ENCODE measurements at regions not wholly inside any gene's neighbourhood (a gene's known extent, or its start where the extent isn't known, plus 50 kb on each side); places are given as distances from the start of the nearest gene placed in this dataset.

DNA sequence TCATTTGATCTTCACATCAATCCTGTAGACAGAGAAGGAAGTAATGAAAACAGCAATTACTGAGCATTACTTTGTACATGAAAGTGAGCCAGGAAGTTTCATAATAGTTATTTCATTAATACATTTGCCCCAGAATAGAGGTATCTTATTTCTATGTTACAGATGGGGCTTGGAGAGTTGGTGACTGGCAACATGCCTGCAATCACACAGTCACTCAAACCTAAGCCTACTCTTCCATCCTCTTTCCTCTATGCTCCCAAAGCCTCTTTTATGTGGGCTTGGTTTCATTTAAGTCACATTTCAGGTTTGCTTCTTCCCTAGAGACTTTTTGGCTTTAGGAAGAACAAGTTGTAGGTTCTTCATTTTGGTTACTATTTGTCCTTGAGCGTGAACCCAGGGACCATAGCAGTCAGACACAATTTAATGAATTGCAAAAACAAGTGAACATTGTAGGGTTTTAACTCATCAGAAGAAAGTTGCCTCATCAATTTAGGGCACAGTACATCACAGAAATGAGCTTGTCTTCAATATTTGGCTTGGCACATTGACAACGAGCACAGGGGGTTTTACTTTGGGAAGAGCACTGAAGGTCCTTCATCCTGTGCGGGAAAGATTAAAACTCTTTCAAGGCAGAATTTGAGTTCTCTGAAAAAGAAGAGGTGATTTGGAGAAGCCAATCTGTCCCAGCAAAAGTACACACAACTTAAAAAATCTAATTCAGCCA lies 381.1 kb downstream of the TMEM38B start:
- Histone ChIP-seq H3K27ac (no peak overlapping the region), H3K27me3 (ENCODE audit: insufficient read depth, low read depth, severe bottlenecking) (no peaks in the 10 kb centered on the region), H3K9me3 (ENCODE audit: severe bottlenecking) (no peaks in the 10 kb centered on the region), H3K36me3 (no peaks in the 10 kb centered on the region), H3K4me3 (ENCODE audit: low read depth, low read length) (no peak overlapping the region)
- TF ChIP-seq, protein P1, sequence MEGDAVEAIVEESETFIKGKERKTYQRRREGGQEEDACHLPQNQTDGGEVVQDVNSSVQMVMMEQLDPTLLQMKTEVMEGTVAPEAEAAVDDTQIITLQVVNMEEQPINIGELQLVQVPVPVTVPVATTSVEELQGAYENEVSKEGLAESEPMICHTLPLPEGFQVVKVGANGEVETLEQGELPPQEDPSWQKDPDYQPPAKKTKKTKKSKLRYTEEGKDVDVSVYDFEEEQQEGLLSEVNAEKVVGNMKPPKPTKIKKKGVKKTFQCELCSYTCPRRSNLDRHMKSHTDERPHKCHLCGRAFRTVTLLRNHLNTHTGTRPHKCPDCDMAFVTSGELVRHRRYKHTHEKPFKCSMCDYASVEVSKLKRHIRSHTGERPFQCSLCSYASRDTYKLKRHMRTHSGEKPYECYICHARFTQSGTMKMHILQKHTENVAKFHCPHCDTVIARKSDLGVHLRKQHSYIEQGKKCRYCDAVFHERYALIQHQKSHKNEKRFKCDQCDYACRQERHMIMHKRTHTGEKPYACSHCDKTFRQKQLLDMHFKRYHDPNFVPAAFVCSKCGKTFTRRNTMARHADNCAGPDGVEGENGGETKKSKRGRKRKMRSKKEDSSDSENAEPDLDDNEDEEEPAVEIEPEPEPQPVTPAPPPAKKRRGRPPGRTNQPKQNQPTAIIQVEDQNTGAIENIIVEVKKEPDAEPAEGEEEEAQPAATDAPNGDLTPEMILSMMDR (IDR thresholded peaks at IDR 0.05; ENCODE audit: low read depth, low read length), result no peak
- DNase-seq, result no peak

DNA sequence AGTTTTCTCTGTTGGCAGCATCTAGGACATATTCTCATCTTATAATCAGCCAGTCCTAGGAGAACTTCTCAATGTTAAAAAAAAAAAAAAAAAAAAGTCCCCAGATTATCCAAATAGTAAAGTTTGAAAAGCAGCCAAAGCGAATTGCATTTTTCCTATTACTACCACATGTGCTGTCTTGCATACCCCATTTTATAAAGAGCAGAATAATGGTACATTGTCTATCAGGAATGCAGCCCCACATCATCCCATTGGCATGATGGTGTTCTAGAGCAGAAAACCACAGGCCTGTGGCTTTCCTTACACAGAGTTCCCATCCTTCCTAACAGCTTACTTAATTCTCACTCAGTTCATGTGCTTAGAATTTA lies 381.6 kb downstream of the TMEM38B start:
- Histone ChIP-seq H3K4me3 (ENCODE audit: low read depth, low read length) (no peak overlapping the region), H3K27me3 (ENCODE audit: insufficient read depth, low read depth, severe bottlenecking) (no peaks in the 10 kb centered on the region), H3K9me3 (ENCODE audit: severe bottlenecking) (no peaks in the 10 kb centered on the region), H3K36me3 (no peaks in the 10 kb centered on the region), H3K27ac (no peak overlapping the region)
- TF ChIP-seq, protein P1 (IDR thresholded peaks at IDR 0.05; ENCODE audit: low read depth, low read length), result no peak
- no peak for DNase-seq

DNA sequence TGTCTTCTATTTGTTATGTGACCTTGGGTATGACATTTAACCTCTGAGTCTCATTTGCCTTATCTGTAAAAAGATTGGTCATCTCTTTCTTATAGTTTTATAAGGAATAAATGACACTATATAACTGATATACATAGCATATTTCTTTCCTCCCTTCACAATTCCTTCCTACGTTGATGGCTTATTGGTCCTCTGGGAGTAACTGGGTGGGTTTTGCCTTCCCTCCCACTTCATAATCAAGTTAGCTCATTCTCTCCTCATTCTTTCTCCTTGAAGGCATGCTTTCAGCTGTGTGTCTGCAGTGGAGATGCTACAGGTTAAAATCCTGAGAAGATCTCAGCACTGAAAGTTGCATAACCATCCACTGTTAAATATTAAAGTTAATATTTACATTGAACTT lies 382.4 kb downstream of the TMEM38B start:
- no peaks in the 10 kb centered on the region for H3K27me3 ChIP-seq (ENCODE audit: insufficient read depth, low read depth, severe bottlenecking)
- DNase-seq, result no peak
- TF ChIP-seq, protein P1 (IDR thresholded peaks at IDR 0.05; ENCODE audit: low read depth, low read length), result no peak
- H3K4me3 ChIP-seq (ENCODE audit: low read depth, low read length), result no peak overlapping the region
- H3K9me3 ChIP-seq (ENCODE audit: severe bottlenecking), result no peaks in the 10 kb centered on the region
- H3K27ac ChIP-seq, result no peak overlapping the region
- no peaks in the 10 kb centered on the region for H3K36me3 ChIP-seq

DNA sequence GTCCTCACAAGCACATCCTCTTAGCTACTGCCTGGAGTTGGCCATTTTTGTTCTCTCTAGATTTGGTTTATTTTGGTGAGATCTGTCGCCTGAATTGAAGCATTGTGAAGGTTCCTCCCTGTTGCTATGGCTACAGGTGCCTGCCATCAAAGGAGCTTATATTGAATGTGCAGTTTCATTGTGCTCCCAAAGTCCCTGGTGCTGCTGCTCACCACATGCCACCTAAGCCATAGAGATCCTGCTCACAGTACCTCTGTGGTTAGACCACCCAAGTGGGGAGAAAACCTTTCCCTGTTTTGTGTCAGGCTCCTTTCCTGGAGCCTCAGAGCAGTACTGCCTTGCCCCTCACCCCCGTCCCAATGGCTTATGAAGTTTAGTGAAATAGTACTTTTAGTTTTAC lies 383.4 kb downstream of the TMEM38B start:
- H3K36me3 ChIP-seq, result no peaks in the 10 kb centered on the region
- no peaks in the 10 kb centered on the region for H3K27me3 ChIP-seq (ENCODE audit: insufficient read depth, low read depth, severe bottlenecking)
- DNase-seq, result no peak
- no peaks in the 10 kb centered on the region for H3K9me3 ChIP-seq (ENCODE audit: severe bottlenecking)
- no peak overlapping the region for H3K27ac ChIP-seq
- no peak overlapping the region for H3K4me3 ChIP-seq (ENCODE audit: low read depth, low read length)
- TF ChIP-seq, protein P1 (IDR thresholded peaks at IDR 0.05; ENCODE audit: low read depth, low read length), result no peak

DNA sequence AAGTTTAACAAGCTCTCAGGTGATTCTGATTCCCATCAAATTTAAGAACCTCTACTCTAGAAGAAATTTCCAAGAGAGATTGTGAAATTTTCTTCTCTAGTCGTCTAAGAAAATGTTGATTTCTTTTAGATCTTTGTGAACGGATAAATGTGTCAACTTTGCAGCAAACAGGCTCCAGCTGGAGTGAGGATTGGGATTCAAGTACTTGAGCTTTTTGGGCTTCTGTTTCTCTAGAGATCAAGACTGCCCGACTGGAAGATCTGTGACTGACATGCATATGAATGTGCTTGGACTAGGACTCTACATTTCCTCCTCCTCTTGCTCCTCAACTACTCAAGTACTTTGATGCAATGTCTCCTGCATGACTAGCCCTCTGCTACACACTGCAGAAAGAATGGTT lies 388.3 kb downstream of the TMEM38B start:
- Histone ChIP-seq H3K27ac (no peak overlapping the region), H3K36me3 (no peaks in the 10 kb centered on the region), H3K27me3 (ENCODE audit: insufficient read depth, low read depth, severe bottlenecking) (no peaks in the 10 kb centered on the region), H3K9me3 (ENCODE audit: severe bottlenecking) (no peaks in the 10 kb centered on the region), H3K4me3 (ENCODE audit: low read depth, low read length) (no peak overlapping the region)
- no peak for DNase-seq
- TF ChIP-seq, protein P1 (IDR thresholded peaks at IDR 0.05; ENCODE audit: low read depth, low read length), result no peak

DNA sequence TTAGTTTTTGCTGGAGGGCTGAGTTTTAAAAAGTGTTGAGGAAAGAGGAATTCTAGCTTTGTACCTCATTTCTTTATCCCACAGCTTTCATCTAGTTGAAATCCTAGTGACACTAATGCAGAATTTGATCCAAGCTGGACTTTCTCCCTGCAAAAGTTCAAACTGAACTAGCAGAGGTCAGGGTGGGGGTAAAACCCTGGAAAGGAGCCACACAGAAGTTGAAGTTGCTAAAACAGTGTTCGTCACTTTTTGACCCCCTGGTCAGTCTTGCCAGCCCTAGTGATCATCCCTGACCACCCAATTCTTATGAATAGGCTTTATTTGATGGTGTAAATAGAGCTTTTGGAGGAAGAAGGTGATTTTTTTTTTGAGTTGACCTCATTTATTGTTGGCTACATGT lies 390.4 kb downstream of the TMEM38B start:
- no peak overlapping the region for H3K4me3 ChIP-seq (ENCODE audit: low read depth, low read length)
- H3K27ac ChIP-seq, result no peak overlapping the region
- H3K36me3 ChIP-seq, result no peaks in the 10 kb centered on the region
- TF ChIP-seq, protein P1 (IDR thresholded peaks at IDR 0.05; ENCODE audit: low read depth, low read length), result no peak
- no peak for DNase-seq
- H3K27me3 ChIP-seq (ENCODE audit: insufficient read depth, low read depth, severe bottlenecking), result no peaks in the 10 kb centered on the region
- no peaks in the 10 kb centered on the region for H3K9me3 ChIP-seq (ENCODE audit: severe bottlenecking)

Measured in WERI-Rb-1 (cell line).